HepG2 (cell line): ENCODE measurements at regions not wholly inside any gene's neighbourhood (a gene's known extent, or its start where the extent isn't known, plus 50 kb on each side); places are given as distances from the start of the nearest gene placed in this dataset.

Experiments
- ATAC-seq: fragments of 200-7000 bp; cut with Tn5 transposase; 3 replicates; pipeline ENCODE4 v1.9.1; 2020; ENCODE audit warnings: mild to moderate bottlenecking, moderate library complexity
- BruUV-seq: library from RNA; stranded (reverse); fragments of 400-500 nt; replicated peaks from 2 replicates; lab custom pipeline; 2021; lab: Mats Ljungman, UMichigan
- CTCF ChIA-PET: fragments of 300-600 bp; formaldehyde crosslinking; extraction: SDS; loops from one replicate; lab custom pipeline; 2021; ENCODE audit warnings: low total read pairs, inconsistent platforms, low intra/inter-chr PET ratio; lab: Yijun Ruan, JAX
- POLR2A ChIA-PET: fragments of 350-600 bp; sonication (Branson Sonifier 250); formaldehyde crosslinking; loops from one replicate; lab custom pipeline; 2020; ENCODE audit warnings: antibody characterized with exemption, inconsistent platforms; lab: Yijun Ruan, JAX
- DNase-seq: peaks from one replicate; pipeline ENCODE4 v3.0.0-alpha.2; 2015; ENCODE audit warnings: low spot score
- FAIRE-seq: peaks from 3 replicates; lab custom pipeline; 2011; peaks lifted over from hg19 to GRCh38; lab: Jason Lieb, UNC
- H2AFZ ChIP-seq: one replicate; pipeline ENCODE4 v1.6.1; 2011; ENCODE audit warnings: low read length, inconsistent platforms
- H3K27ac ChIP-seq: fragments of 300-600 bp; 3 replicates; pipeline ENCODE4 v1.8.0; 2011; ENCODE audit warnings: mixed run types, mild to moderate bottlenecking, mixed read lengths, low read length, inconsistent platforms; ENCODE audit not compliant: insufficient read depth; ENCODE audit errors: extremely low read length
- H3K27me3 ChIP-seq, 2 experiments: fragments of 200-600 bp in 1 of 2; 2 replicates in 1 of 2; 3 replicates in 1 of 2; pipeline versions ENCODE4 v1.6.0 to v1.8.0; 2011; ENCODE audit warnings: low read length in 2 of 2, mild to moderate bottlenecking in 2 of 2, moderate library complexity in 2 of 2, inconsistent platforms in 1 of 2; ENCODE audit not compliant: insufficient read depth in 2 of 2, control insufficient read depth in 1 of 2
- H3K36me3 ChIP-seq, 2 experiments: fragments of 200-600 bp in 1 of 2; replicated peaks in 1 of 2; 2 replicates in 1 of 2; 3 replicates in 1 of 2; pipeline versions ENCODE4 v1.5.1 to v1.8.0; 2011; ENCODE audit warnings: low read length in 2 of 2, inconsistent platforms in 1 of 2; ENCODE audit not compliant: insufficient read depth in 2 of 2, control insufficient read depth in 1 of 2
- H3K4me1 ChIP-seq: 2 replicates; pipeline ENCODE4 v1.5.1; 2012; ENCODE audit warnings: low read length, inconsistent platforms; ENCODE audit not compliant: insufficient read depth
- H3K4me2 ChIP-seq: 2 replicates; pipeline ENCODE4 v1.6.0; 2011; ENCODE audit warnings: low read depth, low read length, inconsistent platforms
- H3K4me3 ChIP-seq, 3 experiments: fragments of 200-600 bp in 1 of 3; sonication (generic), shearing (Covaris generic) in 1 of 3; replicated peaks in 1 of 3; 2 replicates each; pipeline ENCODE4 v1.5.1; 2011 to 2016; ENCODE audit warnings: low read length in 3 of 3, inconsistent platforms in 2 of 3, low read depth in 2 of 3, mild to moderate bottlenecking in 2 of 3, control low read depth in 1 of 3, mixed read lengths in 1 of 3; ENCODE audit not compliant: insufficient read depth in 1 of 3
- H3K79me2 ChIP-seq: one replicate; pipeline ENCODE4 v1.6.1; 2011; ENCODE audit warnings: low read length, inconsistent platforms; ENCODE audit not compliant: insufficient read depth
- H3K9ac ChIP-seq: 2 replicates; pipeline ENCODE4 v1.6.0; 2011; ENCODE audit warnings: mild to moderate bottlenecking, low read depth, low read length, inconsistent platforms; ENCODE audit not compliant: insufficient read depth
- H3K9me3 ChIP-seq: 2 replicates; pipeline ENCODE4 v1.5.1; 2012; ENCODE audit warnings: mild to moderate bottlenecking, low read length
- H4K20me1 ChIP-seq: 2 replicates; pipeline ENCODE4 v1.6.0; 2011; ENCODE audit warnings: inconsistent platforms, mild to moderate bottlenecking, low read length, moderate library complexity; ENCODE audit not compliant: insufficient read depth
- ARHGAP35 ChIP-seq: sonication (generic); formaldehyde crosslinking; IDR thresholded peaks from 2 replicates; pipeline ENCODE4 v1.9.0; 2022; ENCODE audit warnings: mild to moderate bottlenecking, inconsistent platforms, moderate library complexity, missing genetic modification reagents, borderline replicate concordance
- E2F2 ChIP-seq: sonication (generic); formaldehyde crosslinking; IDR thresholded peaks from 2 replicates; pipeline ENCODE4 v1.4.0; 2020; ENCODE audit warnings: missing genetic modification reagents, borderline replicate concordance
- FLYWCH1 ChIP-seq: sonication (generic); formaldehyde crosslinking; IDR thresholded peaks from 2 replicates; pipeline ENCODE4 v1.8.1; 2023; ENCODE audit warnings: mild to moderate bottlenecking, missing genetic modification reagents
- FOXO4 ChIP-seq: sonication (generic); formaldehyde crosslinking; conservative IDR thresholded peaks from 2 replicates; pipeline ENCODE4 v1.8.1; 2023; ENCODE audit warnings: missing genetic modification reagents
- RBM22 ChIP-seq: fragments of 200-400 bp; formaldehyde crosslinking; optimal IDR thresholded peaks from 2 replicates; pipeline ENCODE3; 2017; ENCODE audit warnings: mild to moderate bottlenecking, low read length, moderate library complexity
- TAF15 ChIP-seq: fragments of 200-400 bp; formaldehyde crosslinking; IDR thresholded peaks from one replicate; pipeline ENCODE4 v1.6.1; 2018; ENCODE audit warnings: mild to moderate bottlenecking, low read depth, low read length; ENCODE audit not compliant: poor library complexity, severe bottlenecking
- ZNF280D ChIP-seq: sonication (generic); formaldehyde crosslinking; IDR thresholded peaks from 2 replicates; pipeline ENCODE4 v1.5.1; 2020; ENCODE audit warnings: mild to moderate bottlenecking, missing genetic modification reagents
- ZNF567 ChIP-seq: sonication (generic); formaldehyde crosslinking; IDR thresholded peaks from 2 replicates; pipeline ENCODE4 v1.8.1; 2023; ENCODE audit warnings: mild to moderate bottlenecking, missing genetic modification reagents, borderline replicate concordance
- ZNF839 ChIP-seq: sonication (generic); formaldehyde crosslinking; IDR thresholded peaks from 2 replicates; pipeline ENCODE4 v1.4.0; 2020; ENCODE audit warnings: missing genetic modification reagents, mild to moderate bottlenecking, borderline replicate concordance
- WGBS: methylation state at CpG from one replicate; pipeline ENCODE4 v1.1.6; 2017; ENCODE audit warnings: low lambda C conversion rate; 5-methylcytosine and 5-hydroxymethylcytosine counted together
- in situ Hi-C: cut with HindIII; loops from 2 replicates; pipeline ENCODE4 v1.10.0; 2017; ENCODE audit warnings: low pct_unique_long_range_greater_than_20kb; ENCODE audit not compliant: extremely low pct_ligation_motif_present
- intact Hi-C: fragments of 100-400 bp; cut with micrococcal nuclease; formaldehyde crosslinking; loops from one replicate; pipeline ENCODE4 v1.10.0; 2022; ENCODE audit not compliant: unreplicated experiment

- WGBS, result 48% methylated on average over 4 of the region's 8 CpGs
- POLR2A ChIA-PET, result no interaction called here
- in situ Hi-C loops, result no loop called here
- TF ChIP-seq TAF15 (no peak), FOXO4 (CRISPR knock-in tag) (no peak), ZNF567 (CRISPR knock-in tag) (no peak), FLYWCH1 (no peak), RBM22 (no peak)
- Histone ChIP-seq H2AFZ (no peak overlapping the region), H3K27ac (no peak overlapping the region), H3K4me1 (no peaks in the 10 kb centered on the region), H3K27me3 (no peaks in the 10 kb centered on the region), H3K9me3 (peaks cover 86% of the 10 kb centered on the region), H3K4me2 (no peak overlapping the region), H3K9ac (no peak overlapping the region), H3K36me3 (peaks cover 26 to 45% of the 10 kb centered on the region in 2 experiments), H4K20me1 (no peaks in the 10 kb centered on the region), H3K79me2 (no peaks in the 10 kb centered on the region), H3K4me3 (no peak overlapping the region)
- no TSS peak for BruUV-seq
- no peak for FAIRE-seq
- no peak for ATAC-seq
- CTCF ChIA-PET, result no interaction called here
- no peak for DNase-seq
- intact Hi-C loops, result no loop called here
Observed at GRCh38 chr15:25090073-25090733, 135.4 kb downstream of the SNRPN start.

- FAIRE-seq (no peak), DNase-seq (no peak)
Observed at GRCh38 chr15:25091421-25092158, 136.8 kb downstream of the SNRPN start.

More at GRCh38 chr15:25091421-25092158, 136.8 kb downstream of the SNRPN start:
- H3K79me2 ChIP-seq, result no peaks in the 10 kb centered on the region
- no peak overlapping the region for H3K4me3 ChIP-seq
- CTCF ChIA-PET, result no interaction called here
- intact Hi-C loops (no loop called here), in situ Hi-C loops (no loop called here)
- H3K27ac ChIP-seq, result no peak overlapping the region
- peaks cover 83% of the 10 kb centered on the region for H3K9me3 ChIP-seq
- H3K36me3 ChIP-seq, result peaks cover 23 to 40% of the 10 kb centered on the region in 2 experiments
- TF ChIP-seq ZNF280D, result no peak
- no peak for TF ChIP-seq ARHGAP35 (CRISPR knock-in tag)
- no peak for TF ChIP-seq E2F2
- no peak for TF ChIP-seq ZNF839 (CRISPR knock-in tag)
- BruUV-seq, result no TSS peak
- WGBS, result 36% methylated on average over 9 of the region's 12 CpGs
- no peaks in the 10 kb centered on the region for H4K20me1 ChIP-seq
- no peak overlapping the region for H3K9ac ChIP-seq
- no peak overlapping the region for H2AFZ ChIP-seq
- H3K4me2 ChIP-seq, result no peak overlapping the region
- H3K27me3 ChIP-seq, result no peaks in the 10 kb centered on the region
- POLR2A ChIA-PET, result no interaction called here
- H3K4me1 ChIP-seq, result no peaks in the 10 kb centered on the region
- no peak for ATAC-seq
